Activated CD8-positive, alpha-beta memory T cell treated with anti-CD3 and anti-CD28 coated beads for 24 hours (primary cell): ENCODE measurements at regions not wholly inside any gene's neighbourhood (a gene's known extent, or its start where the extent isn't known, plus 50 kb on each side); places are given as distances from the start of the nearest gene placed in this dataset.

Experiments
- DNase-seq: peaks from one replicate; pipeline ENCODE4 v3.0.0-alpha.2; 2020

GRCh38 chr14:98227000-98227726 is 1044.8 kb downstream of the BCL11B start:
- peak; percentile 84 for DNase-seq

GRCh38 chr14:98227727-98228111 is 1044.3 kb downstream of the BCL11B start:
- no peak for DNase-seq

GRCh38 chr14:98229656-98230366 is 1042.2 kb downstream of the BCL11B start:
- no peak for DNase-seq

- DNase-seq, result no peak
Observed at GRCh38 chr14:98230411-98230810, 1041.6 kb downstream of the BCL11B start.

- DNase-seq, result no peak
Observed at GRCh38 chr14:98231210-98231609, 1040.8 kb downstream of the BCL11B start.

DNA sequence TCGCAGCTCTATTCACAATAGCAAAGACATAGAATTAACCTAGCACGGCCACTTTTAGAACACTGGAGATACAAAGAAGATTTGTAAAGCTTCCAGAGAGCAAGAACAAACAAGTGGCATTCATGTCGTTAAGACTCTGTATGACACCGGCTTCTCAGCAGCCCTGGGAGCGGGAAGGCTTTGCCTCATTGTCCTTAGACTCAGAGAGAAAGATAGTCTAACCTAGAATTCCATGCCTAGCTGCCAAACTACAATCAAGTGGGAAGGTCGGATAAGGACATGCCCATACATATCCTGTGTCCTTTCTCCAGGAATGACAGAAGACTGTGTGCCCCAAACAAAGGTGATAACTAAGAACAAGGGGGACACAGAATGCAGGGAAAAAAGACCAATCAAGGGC is 1038.3 kb downstream of the BCL11B start:
- DNase-seq, result no peak

- no peak for DNase-seq
Observed at GRCh38 chr14:98234208-98234607, 1037.8 kb downstream of the BCL11B start.

GRCh38 chr14:98236314-98236713 is 1035.7 kb downstream of the BCL11B start:
- no peak for DNase-seq

DNA sequence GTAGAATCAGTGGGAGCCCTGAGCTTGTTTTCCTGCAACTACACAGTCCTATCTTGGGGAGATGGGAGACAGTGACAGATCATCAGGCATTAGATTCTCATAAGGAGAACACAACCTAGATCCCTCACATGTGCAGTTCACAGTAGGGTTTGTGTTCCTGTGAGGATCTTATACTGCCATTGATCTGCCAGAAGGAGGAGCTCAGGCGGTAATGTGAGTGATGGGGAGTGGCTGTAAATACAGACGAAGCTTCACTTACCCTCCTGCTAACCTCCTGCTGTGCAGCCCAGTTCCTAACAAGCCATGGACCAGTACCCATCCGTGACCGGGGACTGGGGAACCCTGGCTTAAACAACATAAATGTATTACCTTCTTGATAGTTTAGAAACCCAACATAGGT is 1034.1 kb downstream of the BCL11B start:
- no peak for DNase-seq

GRCh38 chr14:98240376-98240775 is 1031.6 kb downstream of the BCL11B start:
- no peak for DNase-seq

DNA sequence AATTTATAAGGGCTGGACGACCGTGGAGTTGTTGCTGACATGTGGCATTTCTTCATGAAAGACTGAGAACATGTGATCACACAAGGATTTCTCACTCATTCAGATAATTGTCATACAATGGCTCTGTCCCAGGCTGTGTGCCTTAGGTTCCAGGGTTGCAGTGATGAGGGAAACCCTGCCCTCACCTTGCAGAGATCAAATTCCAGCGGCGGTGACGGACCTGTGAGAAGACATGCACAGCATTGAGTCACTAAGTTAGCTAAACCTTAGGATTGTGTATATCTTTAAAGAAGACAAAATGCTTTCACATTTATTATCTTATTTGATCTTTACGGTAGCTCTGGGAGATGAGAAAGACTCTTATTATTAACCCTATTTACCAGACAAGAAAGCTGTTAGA is 1029.1 kb downstream of the BCL11B start:
- no peak for DNase-seq

DNA sequence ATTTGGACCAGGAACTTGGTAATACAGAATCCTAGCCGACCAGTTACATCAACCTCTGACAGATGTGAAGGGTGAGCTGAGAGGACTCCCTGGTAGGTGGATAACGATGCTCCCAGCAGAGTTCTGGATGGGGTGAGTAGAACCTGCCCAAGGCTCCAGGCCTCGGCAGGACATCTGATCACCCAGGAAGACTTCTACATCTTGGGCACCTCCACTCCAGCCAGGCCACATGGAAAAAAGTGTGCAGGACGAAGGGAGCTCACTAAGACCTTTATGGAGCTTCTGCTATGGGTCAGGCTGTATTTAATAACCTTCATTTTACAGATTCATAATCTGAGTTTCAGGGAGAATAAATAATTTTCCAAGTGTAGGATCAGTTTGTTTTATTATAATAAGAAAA is 1028.7 kb downstream of the BCL11B start:
- DNase-seq, result no peak

DNA sequence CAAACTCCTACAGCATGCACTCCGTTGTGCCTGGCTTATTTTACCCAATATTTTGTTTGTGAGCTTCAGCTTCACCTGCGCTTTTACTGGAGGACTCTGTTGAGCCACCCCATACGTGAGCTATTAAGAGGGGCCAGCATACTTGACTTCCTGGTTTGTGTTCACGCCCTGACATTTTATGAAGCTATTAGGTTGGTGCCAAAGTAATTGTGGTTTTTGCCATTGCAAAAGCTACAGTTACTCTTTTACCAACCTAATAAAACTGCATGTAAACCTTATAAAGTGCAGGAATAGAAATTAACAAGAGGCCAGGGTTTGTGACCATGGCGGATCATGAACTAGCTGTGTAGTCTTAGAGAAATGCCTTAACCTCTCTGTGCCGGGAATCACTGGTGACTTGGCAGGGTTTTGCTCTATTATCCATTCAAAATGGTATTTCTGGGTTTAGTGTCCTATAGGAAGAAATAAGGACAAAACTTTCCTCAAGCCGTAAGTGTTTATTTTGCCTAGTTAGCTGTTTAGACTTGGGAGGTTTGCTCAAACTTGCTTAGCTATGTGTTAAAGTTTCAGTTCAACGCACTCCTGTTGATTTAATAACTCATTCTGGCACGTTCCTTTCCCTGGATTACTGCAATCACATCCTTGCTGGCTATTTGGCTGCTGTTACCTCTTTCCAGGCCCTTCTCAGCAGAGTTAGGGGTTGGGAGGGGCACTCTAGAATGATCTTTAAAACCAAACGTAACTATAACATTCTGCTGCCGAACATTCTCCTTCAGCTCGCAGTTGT is 1027.6 kb downstream of the BCL11B start:
- no peak for DNase-seq

GRCh38 chr14:98244966-98245569 is 1026.9 kb downstream of the BCL11B start:
- DNase-seq, result no peak

DNA sequence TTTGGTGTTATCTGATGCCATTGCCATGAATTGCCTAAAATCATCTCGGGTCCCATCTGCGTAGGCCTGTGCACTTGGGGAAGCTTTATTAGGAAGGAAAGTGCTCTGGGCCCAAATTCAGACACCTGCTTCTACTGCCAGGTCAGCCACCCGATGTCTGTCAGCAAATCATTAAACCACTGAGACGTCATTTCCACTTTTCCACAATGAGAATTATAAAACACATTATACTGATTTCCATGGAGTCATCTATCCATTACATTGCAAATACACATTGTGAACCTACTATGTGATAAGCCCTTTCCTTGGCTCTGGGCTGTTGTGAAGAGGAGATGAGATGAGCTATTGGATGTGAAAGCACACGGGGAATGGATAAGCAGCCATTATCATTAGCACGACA is 1022.9 kb downstream of the BCL11B start:
- DNase-seq, result no peak

GRCh38 chr14:98249476-98249875 is 1022.5 kb downstream of the BCL11B start:
- no peak for DNase-seq

GRCh38 chr14:98252820-98253219 is 1019.2 kb downstream of the BCL11B start:
- no peak for DNase-seq

DNA sequence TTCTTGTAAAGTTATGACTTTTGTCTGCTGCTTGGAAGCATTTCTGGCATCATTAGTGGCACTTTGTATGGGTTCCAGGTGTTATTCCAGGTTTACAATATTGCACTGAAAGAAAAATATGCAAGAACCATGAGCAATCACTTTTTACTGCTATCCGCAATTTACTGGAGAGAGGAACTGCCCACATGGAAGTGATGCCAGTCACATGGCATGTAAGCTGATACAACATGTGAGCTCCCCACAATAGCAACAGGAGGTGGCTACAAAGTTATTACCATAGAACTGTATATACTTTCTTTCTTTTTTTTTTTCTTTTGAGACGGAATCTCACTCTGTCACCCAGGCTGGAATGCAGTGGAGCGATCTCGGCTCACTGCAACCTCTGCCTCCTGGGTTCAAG is 1012.1 kb downstream of the BCL11B start:
- no peak for DNase-seq

DNA sequence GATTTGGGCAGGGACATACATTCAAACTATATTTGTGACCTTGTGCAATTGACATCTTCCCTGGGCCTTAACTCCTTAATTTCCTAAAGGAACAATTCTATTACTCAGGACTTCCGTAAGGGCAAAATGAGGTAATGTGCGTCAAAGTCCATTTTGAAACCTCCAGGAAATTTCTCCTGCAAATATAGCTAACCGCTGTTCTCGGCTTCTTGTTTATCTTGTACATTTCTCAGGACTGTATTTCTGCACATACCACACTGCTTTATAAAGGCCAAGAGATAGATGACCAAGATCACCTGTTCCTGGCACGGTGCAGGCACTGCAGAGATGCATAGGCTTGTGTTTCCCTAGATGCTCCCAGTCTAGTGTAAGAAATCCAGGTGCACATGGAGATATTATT is 1009.4 kb downstream of the BCL11B start:
- no peak for DNase-seq

GRCh38 chr14:98269533-98269932 is 1002.5 kb downstream of the BCL11B start:
- no peak for DNase-seq

GRCh38 chr14:98270201-98270600 is 1001.8 kb downstream of the BCL11B start:
- no peak for DNase-seq

DNA sequence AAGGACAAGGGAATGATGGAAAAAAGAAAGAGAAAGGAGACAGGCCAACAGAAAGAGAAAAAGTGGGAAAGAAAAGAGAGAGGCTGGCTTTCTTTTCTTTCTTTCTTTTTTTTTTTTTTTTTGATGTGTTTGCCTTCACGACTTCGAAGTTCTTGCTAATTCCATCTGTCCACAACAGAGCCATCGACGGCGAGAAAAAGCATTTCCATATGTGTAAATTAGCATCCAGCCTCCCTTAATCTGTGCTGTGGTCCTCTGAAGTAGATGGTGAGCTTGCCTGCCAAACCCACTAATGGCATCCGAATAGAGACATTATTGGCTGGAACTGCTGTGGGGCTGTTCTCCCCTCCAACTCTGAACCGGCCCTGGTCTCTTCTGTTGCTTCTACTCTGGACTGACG is 997.4 kb downstream of the BCL11B start:
- DNase-seq, result no peak

DNA sequence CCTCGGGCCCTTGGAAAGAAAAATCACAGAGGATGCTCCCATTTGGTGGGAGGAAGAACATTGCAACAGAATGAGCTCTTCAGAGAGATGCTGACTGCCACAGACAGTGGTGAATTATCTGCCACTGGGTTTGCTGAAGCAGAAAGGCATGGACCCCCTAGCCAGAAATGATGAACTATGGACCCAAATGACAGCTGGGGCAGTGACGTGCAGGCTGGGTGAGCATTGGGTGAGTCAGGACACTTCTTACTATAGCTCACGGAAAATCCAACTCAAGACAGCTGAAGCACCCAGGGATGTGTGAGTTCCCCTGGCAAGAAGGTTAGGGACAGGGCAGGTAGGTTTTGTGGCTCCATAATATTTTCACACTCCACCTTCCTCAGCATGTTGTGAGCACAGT is 993.2 kb downstream of the BCL11B start:
- DNase-seq, result no peak

- no peak for DNase-seq
Observed at GRCh38 chr14:98280436-98280835, 991.6 kb downstream of the BCL11B start.
